CD4-positive, alpha-beta T cell treated with Interleukin-1 beta for 1 hour (primary cell): ENCODE measurements at regions not wholly inside any gene's neighbourhood (a gene's known extent, or its start where the extent isn't known, plus 50 kb on each side); places are given as distances from the start of the nearest gene placed in this dataset.
"Not testable (repeated sequence)": the region's sequence is repeated elsewhere in the genome, so short reads cannot be mapped to it uniquely, and the experiment has no call there.

Experiments
- DNase-seq, 2 donors: peaks; one replicate each; pipeline ENCODE4 v3.0.0-alpha.2; 2020 to 2022

DNA sequence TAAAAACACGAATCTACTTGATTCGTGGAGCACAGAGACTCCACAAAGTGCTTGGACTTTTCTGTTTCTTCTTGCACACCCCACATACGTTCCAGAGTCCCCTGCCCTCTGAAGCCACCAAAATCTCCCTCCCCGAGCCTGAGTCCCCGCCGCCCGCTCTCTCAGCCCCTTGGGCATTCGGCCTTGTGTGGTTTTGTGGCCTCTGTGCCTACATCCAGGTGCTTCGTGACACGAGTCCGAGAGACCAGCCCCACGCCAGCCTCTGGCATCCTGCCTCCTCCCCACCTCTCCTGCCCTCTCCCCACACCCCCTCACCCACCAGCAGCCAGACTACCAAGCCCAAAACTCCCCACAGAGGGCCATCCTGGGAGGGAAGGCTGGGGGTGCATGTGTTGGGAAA is 87.8 kb upstream of the PPP1R26 start:
- no peak for DNase-seq

DNA sequence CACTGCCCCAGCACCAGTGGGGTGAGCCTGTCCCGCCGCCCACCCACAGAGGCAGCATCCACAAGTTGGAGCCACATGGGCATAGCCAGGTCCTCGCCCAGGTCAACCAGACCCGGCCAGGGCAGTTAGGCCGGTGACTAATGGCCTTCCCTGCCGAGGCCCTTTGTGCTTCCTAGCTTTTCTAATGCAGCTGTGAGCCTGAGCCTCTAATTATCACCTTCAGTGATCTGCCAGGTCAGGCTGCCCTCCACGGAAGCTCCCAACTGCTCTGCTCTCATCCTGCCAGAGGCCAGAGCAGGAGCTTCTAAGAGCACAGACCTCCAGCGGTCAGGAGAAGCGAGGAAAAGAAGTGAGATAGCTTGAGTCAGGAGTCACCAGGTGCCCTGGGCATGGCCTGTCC is 87.1 kb upstream of the PPP1R26 start:
- DNase-seq = no peak

DNA sequence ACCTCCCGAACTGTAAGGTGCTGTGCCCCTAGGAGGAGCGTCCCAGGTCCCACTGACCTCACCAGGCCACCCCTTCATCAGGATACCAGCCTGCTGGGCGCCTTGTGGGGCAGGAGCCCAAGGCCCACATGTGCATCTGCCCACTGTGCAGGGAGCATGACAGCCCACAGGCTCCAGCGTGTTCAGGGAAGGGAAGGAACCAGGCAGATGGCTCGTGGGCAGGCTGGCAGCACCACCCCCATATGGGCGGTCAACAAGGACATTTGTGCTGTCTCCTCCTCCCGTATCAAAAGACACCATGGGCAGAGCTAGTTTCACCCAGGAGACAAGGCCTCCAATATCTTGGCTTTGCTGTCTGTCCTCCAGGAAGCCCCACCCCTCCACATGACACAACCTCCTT is 85.5 kb upstream of the PPP1R26 start:
- no peak for DNase-seq

DNA sequence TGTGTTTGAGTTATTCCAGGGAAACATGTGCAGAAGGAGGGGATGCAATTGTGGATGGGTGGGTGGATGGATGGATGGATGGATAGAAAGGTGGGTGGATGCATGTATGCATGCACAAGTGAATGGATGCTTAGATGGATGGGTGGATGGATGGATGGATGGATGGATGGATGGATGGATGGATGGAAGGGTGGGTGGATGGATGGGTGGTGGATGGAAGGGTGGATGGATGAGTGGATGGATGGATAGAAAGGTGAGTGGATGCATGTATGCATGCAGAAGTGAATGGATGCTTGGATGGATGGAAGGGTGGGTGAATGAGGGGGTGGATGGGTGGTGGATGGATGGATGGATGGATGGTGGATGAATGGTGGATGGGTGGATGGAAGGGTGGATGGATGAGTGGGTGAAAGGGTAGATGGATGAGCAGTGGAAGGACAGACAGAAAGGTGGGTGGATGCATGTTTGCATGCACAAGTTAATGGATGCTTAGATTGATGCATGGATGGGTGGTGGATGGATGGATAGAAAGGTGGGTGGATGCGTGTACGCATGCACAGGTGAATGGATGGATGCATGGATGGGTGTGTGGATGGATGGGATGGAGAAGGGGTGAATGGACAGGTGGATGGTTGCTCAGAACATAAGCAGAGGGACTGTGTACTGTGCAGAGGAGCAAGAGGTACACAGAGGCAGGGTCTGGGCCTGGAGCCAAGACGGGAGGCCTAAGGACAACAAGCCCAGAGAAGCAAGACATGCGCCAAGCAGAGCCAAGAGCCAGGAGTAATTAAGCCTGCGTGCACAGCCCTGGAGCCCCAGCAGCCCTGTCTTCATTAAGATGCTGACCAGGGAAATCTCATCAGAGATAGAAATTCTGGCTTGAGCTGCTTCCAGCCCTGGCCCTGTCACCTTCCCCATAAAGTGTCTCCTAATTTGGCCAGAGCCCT is 84.6 kb upstream of the PPP1R26 start:
- no peak for DNase-seq

DNA sequence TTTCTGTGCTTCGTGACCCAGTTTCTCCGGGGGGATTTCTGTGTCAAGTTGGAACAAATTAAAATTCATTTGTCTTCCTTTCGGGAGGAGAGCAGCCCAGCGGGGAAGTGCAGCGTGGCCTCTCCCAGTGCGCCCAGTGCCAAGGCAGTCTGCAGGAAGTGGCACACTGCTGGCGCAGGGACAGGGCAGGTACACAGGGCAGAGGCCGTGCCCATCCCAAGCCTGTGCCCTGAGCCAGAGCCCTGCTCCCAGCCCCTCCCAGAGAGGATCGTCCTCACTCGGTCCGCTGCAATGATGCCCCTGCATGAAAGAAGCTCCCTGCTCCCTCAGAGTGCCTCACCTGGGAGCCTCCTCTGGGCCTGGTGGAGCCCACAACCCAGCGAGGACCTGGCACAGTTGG is 82.4 kb upstream of the PPP1R26 start:
- no peak for DNase-seq

DNA sequence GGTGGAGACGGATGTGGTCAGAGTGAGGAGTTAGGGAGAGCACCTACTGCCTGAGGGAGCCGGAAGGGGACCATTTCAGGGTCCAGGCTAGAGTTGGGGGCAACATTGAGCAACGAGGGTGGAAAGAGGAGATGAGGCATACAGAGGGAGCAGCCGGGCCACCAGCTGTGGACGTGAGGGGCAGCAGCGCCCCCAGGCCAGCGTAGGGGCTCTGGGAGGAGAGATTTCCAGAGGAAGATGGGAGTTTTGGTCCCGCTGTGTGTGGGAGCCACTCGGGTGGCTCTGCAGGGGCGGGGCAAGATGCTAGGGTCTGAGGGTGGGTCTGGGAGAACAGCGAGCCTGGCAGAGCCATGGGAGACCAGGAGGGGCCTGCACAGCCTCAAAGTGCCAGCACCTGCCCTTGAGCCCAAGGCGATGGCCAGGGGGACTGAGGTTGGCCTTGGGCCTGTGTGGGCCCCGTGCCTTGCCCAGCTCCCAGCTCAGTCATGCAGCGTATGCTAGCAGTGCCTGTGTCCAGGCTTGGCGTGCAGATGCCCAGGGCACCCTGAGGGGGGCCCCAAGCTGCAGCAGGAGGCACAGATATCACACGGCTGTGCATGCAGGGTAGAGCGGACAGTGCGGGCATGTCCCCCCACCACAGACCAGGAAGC is 80.5 kb upstream of the PPP1R26 start:
- DNase-seq = no peak

DNA sequence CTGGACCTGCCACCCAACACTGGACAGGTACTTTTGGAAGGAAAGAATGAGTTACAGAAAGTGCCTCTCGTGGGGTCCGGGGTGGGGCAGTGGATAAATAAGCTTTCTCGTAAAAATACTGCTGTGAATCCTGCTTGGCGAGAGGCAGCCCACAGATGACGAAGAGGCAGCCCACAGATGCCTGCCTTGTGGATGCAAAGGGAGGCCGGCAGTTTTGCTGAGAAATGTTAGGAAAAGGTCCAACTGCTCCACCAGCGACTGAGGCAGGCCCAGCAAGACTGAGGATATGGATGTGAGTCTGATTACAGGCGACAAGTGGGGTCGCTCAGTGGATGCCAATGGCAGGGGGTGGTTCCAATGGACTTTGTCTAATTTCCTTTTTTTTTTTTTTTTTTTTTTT is 79.1 kb upstream of the PPP1R26 start:
- DNase-seq = no peak

DNA sequence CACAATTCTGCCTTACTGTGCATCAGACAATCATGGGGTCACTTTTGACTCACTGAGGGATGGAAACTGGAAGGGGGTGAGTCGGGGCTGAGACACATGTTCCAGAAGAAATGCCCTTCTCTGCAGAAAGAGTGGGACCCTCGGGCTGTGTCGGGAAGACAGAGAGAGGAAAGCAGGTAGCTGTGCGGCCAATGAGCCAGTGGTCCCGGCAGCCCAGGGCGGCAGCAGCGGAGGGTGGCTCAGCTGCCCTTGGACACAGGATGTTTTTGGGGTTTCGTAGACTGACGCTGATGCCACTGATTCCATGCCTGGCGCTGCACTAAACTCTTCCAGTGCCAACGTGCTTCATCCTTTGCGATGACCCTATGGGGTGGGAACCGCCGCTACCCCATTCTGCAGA is 78.4 kb upstream of the PPP1R26 start:
- no peak for DNase-seq

DNA sequence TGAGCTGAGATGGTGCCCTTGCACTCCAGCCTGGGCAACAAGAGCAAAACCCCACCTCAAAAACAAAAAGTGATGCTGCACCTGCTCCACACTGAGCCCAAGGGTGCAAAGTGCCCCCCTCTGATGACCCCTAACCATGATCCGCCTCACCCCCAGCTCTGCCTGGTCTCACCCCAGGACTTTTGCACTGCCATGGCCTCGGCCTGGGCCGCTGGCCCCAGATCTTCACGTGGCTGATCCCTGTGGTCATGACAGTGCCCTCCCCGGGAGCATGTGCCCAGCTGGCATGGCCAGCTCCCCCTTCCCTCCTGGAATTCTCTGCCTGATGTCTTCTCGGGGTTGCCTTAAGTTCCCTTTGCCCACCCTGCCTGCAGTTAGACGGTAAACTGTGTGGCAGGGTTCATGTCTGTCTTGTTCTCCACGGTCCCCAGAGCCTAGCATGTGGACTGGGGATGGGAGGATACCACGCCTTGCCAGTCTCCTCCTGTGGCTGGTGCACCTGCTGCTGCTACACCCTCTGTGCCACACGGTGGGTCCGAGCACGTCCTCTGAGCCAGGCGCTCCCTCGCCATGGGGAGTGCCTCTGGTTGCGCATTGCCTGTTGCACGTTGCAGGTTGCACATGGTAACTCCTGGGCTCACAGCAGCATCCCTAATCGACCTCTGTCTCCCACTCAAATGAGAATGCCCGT is 77.4 kb upstream of the PPP1R26 start:
- no peak for DNase-seq

DNA sequence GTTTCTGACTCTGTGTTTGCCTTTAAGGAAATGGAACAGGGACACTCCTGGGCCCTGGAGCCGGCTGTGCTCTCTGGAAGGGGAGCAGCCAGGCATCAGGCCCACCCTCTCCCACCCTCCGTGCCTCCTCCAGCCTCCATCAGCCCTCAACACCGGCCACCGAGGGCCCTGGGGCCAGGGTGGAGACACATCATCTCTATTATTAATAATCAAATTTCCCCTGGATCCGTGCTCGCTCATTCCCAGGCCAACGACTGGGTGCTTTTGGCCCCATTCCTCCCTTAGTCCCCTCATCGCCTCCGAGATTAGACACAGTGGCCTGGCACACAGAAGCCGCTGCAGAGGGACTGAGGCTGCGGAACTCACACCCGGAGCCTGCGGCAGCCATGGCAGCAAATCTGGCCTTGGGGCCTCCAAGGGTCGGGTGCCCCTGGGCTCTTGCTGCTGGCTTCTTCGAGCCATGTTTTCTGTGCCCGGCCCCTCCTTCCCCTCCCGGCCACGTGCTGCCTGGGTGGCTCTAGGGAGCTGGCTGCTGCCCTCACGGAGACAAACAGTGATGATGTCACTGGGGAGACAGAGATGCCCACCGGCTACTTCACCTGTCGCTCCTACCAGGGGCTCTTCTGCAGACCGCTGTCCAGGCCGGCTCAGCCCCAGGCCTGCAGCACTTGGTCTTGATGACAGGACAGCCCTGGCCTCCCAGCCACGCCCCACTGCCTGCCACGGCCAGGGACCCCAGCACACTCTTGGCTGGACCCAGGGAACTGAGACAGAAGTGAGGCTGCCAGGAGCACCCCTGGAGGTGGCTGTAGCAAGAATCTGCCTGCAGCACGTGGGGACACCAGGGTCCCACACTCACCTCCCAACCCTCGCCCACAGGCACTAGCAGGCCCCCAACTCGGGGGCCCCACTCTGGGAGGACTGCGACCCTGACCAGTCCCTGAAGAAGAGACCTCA is 76.6 kb upstream of the PPP1R26 start:
- DNase-seq = no peak

DNA sequence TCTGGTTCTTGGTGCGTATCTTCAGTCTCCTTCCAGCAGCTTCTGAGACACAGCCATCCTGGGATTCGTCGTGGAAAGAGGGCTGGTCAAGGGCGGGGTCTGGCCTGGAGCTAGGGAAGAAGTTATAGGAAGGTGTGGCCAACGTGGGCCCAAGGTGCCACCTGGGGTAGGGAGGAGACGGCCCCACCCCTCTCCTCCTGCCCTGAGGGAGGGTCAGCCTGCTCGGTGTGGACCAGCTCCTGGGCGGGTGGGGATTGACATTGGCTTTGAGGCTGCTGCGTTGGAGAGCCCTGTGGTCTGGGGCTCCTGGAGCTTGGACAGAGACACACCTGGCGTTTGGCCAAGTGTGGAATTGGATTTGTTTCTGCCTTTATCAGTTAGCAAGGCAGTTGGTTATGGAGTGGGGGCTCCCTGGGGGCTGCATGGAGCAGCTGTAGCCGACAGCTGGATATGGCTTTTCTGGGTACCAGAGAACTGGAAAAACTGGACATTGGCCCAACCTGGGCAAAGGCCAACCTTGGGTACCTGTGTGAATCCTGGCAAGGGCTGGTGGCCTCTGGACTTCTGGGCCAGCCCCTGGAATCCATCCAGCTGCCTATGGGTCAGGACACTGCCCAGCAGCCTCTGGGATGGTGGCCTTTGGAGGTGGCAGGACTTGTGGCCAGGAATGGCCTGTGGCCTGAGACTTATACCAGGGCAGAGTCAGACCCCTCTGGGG is 75.7 kb upstream of the PPP1R26 start:
- no peak for DNase-seq

DNA sequence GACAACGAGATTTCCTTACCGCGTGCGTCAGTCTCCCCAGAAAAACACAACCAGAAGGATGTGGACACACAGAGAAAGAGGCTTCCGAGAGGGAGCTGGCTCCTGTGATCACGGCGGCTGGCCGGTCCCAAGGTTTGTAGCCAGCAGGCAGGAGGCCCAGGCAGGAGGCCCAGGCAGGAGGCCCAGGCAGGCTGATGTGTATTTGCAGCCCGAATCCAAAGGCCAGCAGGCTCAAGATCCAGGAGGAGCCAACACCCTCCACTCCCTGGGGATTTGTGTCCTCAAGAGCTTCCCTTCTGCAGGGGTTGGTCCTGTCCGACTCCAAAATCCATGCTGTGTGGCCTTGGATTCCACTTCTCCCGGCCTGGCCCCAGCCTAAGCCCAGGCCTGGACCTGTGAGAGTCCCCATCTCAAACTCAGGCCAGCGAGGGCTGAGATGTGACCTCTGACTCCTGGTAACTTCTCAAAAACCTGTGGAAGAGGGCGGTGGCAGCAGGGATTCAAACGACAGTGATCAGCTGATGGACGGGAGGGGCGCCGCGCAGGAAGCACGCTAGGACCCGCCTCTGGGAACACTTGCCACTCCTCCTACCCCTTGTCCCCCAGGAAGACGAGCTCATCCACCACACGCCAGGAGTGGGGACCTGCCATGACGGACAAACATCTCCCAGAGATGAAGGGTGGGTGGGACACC is 75.0 kb upstream of the PPP1R26 start:
- DNase-seq = no peak

DNA sequence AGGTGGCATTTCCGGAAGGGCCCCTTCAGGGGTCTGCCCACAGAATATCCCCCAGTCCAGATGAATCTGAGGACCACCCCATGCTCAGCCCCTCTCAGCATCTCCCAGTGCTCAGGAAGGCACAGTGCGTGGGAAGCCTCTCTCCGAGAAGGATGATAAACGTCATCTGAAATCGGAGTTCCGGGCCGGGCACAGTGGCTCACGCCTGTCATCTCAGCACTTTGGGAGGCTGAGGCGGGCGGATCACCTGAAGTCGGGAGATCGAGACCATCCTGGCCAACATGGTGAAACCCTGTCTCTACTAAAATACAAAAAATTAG is 74.5 kb upstream of the PPP1R26 start:
- DNase-seq = not testable (repeated sequence)

DNA sequence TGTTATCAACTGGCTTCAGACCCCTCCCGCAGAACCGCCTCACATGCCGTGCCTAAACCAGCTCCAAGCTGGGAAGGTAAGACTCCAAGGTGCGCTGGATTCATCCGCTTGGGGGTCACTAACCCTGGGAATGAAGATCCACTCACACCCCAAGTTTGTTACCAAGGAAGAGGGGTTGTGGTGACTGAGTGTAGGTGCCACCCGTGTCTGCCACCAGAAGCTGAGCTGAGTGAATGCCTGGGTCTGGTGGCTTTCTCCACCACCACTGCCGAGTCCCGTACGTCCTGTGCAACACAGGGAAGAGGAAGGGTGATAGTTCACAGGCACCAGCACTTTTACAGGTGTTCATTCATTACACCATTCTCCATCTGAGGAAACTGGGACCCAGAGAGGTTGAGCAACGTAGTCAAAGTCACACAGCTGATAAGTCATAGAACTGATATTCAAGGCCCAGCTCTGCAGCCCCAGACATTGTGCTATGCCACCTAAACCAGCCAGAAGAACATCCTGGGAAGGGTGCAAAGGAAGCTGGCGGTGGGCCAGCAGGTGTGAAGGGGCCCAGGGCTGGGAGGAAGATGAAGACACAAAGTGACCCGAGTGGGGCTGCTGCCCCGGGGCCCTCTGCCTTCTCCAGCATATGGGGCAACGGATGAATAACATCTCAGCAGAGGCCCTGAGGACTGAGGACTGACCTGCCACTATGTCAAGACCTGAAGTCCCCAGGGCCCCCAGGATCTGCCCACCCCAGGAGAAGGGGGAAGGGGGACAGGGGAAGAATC is 70.9 kb upstream of the PPP1R26 start:
- no peak for DNase-seq

DNA sequence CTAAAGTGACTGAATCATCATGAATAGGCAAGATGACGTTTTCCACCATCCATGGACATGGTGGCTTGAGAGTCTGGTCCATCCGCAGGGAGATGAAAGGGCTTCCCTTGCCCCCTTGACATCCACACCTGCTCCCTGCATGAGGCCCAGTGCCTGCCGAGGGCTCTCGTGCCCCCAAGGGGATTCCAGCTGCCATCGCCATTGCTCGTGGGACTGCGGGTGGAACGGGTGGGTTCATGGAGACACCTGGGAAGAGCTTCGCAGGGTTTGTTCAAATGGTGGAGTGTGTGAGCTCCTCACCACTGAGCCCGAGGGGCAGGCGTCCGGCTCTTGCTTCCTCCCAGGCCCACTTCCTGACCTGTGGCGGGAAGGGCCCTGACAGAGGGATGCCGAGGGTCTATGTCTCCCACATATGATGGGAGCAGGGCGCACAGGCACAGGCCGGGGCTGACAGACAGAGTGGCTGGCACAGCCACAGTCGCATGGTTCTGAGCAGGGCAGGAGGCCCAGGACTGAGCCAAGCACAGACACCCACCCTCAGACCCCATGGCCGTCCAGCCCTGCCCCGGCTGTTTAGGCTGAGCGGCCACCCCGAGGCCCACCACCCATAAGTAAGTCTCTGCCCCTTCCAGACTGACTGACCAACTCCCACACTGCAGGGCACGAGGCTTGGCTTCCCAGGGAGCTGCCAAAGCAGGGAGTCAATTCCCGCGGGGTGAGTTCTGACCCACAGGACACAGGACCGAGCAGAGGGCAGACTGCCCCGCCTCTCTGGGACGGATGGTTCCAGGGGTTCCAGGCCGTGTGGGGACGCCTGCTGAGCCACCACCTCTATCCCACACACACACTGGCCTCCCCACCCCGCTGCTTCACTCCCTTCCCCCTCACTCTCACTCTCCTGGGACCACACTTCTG is 70.0 kb upstream of the PPP1R26 start:
- no peak for DNase-seq

DNA sequence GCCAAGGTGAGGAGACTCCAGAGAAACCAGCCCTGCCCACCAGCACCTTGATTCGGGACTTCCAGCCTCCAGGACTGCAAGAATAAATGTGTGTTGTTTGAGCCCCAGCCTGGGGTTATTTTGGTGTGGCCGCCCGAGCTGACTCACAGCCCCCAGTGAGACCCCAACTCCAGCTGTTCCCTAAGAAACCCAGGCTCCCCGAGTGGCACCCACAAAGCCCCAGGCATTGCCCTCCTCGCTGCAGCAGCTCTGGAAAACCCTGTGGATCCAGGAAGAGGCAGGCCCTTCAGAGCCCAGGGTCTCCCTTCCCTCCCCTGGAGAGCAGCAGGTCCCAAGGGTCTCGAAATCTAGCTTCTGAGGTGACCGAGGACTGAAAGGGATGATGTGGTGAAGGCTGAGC is 69.2 kb upstream of the PPP1R26 start:
- no peak for DNase-seq

DNA sequence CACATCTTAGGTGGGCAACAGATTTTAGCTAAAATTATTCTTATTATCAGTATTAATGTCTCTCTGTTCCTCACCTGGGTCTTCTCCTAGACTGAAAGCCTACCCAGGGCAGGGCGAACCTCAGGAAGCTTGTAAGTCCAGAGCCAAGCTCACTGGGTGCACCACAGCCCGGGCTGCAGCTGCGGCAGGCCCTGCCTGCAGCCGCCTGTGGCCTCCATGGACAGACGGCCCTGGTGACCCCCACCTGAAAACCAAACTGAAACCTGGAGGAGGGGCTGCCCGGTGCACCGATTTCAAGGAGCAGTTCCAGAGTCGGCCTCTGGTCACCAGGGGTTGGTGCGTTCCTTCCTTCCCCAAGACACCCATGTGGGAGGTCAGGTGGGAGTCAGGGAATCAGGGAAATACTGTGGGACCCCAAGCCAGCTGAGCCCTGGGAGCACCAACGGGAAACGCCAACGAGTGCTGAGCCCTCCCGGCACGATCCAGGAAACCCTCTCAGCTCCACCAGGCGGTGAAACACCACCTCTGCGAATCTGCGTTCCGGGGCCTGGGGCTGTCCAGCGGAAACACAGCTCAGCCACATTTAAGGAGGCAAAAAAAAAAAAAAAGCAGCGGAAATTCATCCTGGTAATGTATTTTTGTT is 68.6 kb upstream of the PPP1R26 start:
- DNase-seq = no peak

DNA sequence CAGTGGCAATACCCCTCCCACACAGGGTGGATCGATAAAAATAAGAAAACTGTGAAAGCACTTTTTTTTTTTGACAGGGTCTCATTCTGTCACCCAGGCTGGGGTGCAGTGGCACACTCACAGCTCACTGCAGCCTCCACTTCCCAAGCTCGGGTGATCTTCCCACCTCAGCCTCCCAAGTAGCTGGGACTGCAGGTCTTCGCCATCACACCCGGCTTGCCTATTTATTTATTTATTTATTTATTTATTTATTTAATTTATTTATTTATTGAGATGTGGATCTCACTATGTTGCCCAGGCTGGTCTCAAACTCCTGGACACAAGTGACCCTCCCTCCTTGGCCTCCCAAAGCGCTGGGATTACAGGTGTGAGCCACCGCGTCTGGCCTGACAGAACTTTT is 68.0 kb upstream of the PPP1R26 start:
- not testable (repeated sequence) for DNase-seq
